ENCODE measurements at regions not wholly inside any gene's neighbourhood (a gene's known extent, or its start where the extent isn't known, plus 50 kb on each side); places are given as distances from the start of the nearest gene placed in this dataset.

DNA sequence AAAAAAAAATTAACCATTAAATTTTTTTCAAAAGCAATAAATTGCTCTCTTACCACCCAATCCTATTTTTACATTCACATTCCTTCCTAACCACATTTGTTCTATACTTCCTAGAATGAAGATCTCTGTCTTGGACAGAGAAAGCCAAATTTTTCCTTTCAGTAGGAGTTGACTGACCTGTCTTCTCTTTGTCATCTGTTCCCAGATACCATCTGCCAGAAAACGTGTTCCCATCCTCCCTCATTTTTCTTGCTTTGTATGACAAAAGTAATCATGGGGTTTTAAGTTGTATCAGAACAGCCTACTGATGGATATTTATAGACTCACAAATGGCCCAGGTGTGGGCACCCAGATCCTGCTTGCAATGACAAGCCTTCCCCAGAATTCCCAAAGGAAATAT is 182.1 kb downstream of the CYP26B1 start (continued):
- TF ChIP-seq, protein P1, sequence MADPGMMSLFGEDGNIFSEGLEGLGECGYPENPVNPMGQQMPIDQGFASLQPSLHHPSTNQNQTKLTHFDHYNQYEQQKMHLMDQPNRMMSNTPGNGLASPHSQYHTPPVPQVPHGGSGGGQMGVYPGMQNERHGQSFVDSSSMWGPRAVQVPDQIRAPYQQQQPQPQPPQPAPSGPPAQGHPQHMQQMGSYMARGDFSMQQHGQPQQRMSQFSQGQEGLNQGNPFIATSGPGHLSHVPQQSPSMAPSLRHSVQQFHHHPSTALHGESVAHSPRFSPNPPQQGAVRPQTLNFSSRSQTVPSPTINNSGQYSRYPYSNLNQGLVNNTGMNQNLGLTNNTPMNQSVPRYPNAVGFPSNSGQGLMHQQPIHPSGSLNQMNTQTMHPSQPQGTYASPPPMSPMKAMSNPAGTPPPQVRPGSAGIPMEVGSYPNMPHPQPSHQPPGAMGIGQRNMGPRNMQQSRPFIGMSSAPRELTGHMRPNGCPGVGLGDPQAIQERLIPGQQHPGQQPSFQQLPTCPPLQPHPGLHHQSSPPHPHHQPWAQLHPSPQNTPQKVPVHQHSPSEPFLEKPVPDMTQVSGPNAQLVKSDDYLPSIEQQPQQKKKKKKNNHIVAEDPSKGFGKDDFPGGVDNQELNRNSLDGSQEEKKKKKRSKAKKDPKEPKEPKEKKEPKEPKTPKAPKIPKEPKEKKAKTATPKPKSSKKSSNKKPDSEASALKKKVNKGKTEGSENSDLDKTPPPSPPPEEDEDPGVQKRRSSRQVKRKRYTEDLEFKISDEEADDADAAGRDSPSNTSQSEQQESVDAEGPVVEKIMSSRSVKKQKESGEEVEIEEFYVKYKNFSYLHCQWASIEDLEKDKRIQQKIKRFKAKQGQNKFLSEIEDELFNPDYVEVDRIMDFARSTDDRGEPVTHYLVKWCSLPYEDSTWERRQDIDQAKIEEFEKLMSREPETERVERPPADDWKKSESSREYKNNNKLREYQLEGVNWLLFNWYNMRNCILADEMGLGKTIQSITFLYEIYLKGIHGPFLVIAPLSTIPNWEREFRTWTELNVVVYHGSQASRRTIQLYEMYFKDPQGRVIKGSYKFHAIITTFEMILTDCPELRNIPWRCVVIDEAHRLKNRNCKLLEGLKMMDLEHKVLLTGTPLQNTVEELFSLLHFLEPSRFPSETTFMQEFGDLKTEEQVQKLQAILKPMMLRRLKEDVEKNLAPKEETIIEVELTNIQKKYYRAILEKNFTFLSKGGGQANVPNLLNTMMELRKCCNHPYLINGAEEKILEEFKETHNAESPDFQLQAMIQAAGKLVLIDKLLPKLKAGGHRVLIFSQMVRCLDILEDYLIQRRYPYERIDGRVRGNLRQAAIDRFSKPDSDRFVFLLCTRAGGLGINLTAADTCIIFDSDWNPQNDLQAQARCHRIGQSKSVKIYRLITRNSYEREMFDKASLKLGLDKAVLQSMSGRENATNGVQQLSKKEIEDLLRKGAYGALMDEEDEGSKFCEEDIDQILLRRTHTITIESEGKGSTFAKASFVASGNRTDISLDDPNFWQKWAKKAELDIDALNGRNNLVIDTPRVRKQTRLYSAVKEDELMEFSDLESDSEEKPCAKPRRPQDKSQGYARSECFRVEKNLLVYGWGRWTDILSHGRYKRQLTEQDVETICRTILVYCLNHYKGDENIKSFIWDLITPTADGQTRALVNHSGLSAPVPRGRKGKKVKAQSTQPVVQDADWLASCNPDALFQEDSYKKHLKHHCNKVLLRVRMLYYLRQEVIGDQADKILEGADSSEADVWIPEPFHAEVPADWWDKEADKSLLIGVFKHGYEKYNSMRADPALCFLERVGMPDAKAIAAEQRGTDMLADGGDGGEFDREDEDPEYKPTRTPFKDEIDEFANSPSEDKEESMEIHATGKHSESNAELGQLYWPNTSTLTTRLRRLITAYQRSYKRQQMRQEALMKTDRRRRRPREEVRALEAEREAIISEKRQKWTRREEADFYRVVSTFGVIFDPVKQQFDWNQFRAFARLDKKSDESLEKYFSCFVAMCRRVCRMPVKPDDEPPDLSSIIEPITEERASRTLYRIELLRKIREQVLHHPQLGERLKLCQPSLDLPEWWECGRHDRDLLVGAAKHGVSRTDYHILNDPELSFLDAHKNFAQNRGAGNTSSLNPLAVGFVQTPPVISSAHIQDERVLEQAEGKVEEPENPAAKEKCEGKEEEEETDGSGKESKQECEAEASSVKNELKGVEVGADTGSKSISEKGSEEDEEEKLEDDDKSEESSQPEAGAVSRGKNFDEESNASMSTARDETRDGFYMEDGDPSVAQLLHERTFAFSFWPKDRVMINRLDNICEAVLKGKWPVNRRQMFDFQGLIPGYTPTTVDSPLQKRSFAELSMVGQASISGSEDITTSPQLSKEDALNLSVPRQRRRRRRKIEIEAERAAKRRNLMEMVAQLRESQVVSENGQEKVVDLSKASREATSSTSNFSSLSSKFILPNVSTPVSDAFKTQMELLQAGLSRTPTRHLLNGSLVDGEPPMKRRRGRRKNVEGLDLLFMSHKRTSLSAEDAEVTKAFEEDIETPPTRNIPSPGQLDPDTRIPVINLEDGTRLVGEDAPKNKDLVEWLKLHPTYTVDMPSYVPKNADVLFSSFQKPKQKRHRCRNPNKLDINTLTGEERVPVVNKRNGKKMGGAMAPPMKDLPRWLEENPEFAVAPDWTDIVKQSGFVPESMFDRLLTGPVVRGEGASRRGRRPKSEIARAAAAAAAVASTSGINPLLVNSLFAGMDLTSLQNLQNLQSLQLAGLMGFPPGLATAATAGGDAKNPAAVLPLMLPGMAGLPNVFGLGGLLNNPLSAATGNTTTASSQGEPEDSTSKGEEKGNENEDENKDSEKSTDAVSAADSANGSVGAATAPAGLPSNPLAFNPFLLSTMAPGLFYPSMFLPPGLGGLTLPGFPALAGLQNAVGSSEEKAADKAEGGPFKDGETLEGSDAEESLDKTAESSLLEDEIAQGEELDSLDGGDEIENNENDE (IDR thresholded peaks at IDR 0.05; ENCODE audit: low read depth, low read length) = no peak
- no peak for TF ChIP-seq ZNF23 (CRISPR knock-in tag; IDR thresholded peaks at IDR 0.05)
- TF ChIP-seq TGIF2 (CRISPR knock-in tag; IDR thresholded peaks at IDR 0.05) = no peak
- TF ChIP-seq, protein P2, sequence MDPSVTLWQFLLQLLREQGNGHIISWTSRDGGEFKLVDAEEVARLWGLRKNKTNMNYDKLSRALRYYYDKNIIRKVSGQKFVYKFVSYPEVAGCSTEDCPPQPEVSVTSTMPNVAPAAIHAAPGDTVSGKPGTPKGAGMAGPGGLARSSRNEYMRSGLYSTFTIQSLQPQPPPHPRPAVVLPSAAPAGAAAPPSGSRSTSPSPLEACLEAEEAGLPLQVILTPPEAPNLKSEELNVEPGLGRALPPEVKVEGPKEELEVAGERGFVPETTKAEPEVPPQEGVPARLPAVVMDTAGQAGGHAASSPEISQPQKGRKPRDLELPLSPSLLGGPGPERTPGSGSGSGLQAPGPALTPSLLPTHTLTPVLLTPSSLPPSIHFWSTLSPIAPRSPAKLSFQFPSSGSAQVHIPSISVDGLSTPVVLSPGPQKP (CRISPR knock-in tag; IDR thresholded peaks at IDR 0.05) = no peak
- TF ChIP-seq, protein P3, sequence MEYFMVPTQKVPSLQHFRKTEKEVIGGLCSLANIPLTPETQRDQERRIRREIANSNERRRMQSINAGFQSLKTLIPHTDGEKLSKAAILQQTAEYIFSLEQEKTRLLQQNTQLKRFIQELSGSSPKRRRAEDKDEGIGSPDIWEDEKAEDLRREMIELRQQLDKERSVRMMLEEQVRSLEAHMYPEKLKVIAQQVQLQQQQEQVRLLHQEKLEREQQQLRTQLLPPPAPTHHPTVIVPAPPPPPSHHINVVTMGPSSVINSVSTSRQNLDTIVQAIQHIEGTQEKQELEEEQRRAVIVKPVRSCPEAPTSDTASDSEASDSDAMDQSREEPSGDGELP (CRISPR knock-in tag; IDR thresholded peaks at IDR 0.05; ENCODE audit: borderline replicate concordance) = no peak

Data from K562 (cell line).